ENCODE measurements at regions not wholly inside any gene's neighbourhood (a gene's known extent, or its start where the extent isn't known, plus 50 kb on each side); places are given as distances from the start of the nearest gene placed in this dataset.

GRCh38 chr6:22381845-22382544, 85.2 kb upstream of the PRL start:
- no peak for TF ChIP-seq REST (IDR thresholded peaks at IDR 0.05; ENCODE audit: insufficient read depth in 1 of 2, low read depth in 2 of 2, low read length in 2 of 2)
- no peak for TF ChIP-seq POLR2AphosphoS5 (IDR thresholded peaks at IDR 0.05; ENCODE audit: low read depth, low read length)
- TF ChIP-seq SIN3A (IDR thresholded peaks at IDR 0.05; ENCODE audit: borderline replicate concordance, insufficient read depth, low read length): no peak
